ENCODE measurements at regions not wholly inside any gene's neighbourhood (a gene's known extent, or its start where the extent isn't known, plus 50 kb on each side); places are given as distances from the start of the nearest gene placed in this dataset.

GRCh38 chr11:91421641-91422040, 803.0 kb upstream of the FAT3 start:
- peak; percentile 38 for DNase-seq

DNA sequence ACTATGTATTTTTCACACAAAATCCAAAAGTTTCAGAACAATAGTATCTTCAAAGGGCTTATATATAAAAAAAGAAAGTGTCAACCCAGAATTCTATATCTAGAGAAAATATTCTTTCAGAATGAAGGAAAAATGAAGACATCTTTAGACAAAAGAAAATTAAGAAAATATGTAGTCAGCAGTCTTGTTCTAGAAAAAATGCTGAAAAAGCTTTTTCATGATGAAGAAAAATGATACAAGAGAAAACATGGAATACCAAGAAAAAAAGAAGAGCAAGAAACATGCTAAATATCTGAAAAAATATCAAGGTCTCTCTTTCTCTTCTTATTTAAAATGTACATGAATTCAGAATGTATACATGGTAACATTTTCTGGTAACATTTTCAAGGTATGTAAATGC, 816.8 kb upstream of the FAT3 start:
- DNase-seq: no peak

DNA sequence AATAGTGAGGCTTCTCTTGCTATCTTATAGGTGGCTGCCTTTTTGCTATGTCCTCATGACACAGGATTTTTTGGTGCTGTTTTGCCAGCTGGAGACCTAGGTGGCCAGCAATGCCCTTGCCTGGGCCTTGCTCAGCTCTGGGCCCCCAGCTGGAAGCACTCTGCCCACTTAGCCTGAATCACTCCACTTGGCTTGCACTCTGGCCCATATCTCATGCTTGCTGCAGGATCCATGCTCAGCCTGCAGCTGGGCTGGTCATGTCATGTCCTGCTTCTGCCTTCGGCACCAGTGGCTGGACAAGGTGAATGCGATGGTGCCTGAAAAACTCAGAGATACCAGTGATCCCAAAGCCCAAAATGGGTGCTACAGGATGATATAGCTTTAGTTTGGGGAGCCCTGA, 818.6 kb upstream of the FAT3 start:
- DNase-seq: no peak

- DNase-seq: no peak
These were observed 820.3 kb upstream of the FAT3 start for GRCh38 chr11:91404344-91404743.

DNA sequence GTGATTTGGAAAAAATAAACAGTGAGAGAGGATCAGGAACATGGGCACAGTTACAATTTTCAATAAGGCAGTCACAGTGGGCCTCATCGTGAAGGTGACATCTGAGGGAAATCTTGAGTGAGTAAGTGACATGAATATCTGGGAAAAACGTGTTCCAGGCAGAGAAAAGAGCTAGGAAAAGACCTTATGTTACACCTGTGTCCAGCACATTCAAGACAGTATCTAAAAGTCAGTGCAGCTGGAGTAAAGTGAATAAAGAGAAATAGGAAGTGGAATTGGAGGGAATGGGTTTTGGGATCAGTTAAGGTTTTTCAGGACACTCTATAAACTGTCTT, 827.5 kb upstream of the FAT3 start:
- DNase-seq: no peak

DNA sequence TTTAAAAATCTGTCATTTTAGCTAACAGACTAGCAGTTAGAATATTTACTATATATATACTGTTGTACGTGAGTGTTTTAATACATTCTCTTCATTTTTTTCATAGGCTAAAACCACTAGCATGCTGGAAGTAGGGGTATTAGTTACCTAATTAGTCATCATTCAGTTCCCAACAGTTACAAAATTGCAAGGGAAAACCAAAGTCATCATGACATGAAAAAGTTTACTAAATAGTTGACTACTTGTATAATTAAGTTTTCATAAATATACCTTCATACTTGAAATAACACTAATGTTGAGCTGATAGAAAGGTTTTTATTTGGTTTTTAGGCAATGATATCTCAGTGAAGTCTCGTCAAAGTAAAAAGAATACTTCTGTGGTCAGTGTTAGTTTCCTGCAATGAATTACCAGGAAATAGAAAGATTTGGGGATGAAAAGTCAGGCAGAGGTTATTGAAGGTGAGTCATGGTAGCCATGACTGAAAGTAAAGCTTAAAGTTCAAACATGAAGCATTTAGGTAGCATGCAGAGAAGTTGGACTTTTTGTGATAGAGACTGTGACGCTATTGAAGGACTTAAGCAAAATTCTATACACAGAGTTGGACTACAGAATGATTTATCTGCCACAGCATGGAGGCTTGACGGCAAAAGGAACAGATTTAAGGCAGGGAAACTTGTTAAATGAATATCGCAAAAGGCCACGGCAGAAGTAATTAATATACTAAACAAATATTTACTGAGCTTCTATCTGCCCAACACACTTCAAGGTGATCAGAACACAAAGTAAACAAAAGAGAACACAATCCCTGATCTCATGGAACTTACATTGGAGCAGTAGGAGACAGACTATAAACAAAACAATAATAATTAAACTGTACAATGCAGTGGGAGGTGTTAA, 828.1 kb upstream of the FAT3 start:
- DNase-seq: no peak

DNA sequence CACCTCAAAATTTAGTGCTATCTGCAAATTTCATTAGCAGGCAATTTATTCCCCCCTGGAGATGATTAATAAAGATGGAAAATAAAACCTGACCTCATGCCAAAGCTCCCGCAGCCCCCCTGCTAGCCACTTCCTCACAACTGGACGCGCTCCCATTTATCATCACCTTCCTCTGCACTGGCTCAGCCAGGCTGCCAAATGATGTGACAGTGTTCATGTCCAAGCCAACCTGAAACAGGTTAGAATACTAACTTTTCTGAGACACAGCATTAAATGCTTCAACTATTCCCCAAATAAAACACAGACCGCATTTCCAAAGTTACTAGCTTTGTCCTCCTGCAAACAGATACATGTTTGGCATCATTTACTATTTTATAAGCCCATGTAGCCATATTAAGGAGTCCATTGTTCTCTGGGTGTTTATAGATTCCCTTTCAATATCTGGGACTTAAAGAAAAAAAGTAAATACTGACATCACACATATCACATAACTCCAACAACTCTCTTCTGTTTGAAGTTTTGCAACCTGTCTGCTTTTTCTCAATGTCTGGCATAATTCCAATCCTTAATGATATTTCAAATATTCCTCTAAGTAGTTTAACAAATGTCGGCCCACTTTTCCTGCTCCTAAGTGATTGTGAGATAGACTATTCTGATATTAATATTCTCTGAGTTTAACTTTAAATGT, 829.7 kb upstream of the FAT3 start:
- peak; percentile 48 for DNase-seq

- no peak for DNase-seq
These were observed 830.4 kb upstream of the FAT3 start for GRCh38 chr11:91394073-91394726.

DNA sequence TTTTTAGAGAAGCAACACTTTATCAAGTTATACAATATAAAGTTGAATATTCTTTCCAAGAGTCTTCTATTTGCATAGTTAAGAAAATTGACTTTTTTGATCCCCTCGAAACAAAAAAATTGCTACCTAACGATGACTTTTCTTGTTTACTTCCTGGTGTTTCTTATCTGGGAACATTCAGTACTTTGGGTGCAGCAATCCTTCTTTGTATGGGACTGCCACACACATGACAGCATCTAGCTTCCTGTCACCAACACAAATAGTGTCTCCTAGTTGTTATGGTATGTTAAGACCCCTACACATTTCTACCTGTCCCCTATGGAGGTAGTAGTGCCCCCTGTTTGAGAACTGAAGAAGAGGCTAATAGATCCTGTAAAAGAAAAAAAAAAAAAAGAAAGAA, 841.7 kb upstream of the FAT3 start:
- DNase-seq: no peak

DNA sequence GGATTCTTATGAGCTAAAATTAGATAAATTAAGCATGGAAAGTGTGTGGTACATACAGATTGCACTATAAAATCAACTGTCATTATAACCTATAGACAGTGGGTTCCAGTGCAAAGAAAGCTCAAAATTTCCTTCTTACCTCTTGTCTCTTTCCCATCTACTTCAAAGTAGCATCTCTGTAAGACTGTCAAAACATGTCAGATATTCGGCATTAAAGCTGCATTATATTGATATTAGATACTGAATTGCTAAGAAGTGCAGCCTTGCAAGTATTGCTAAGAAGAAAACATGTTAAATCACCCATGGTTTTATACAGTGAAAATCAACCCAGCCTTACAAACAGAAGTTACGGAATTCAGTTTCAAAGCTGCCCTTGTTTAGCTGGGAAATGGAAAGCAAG, 849.8 kb upstream of the FAT3 start:
- no peak for DNase-seq

GRCh38 chr11:91373497-91373896, 851.1 kb upstream of the FAT3 start:
- no peak for DNase-seq

DNA sequence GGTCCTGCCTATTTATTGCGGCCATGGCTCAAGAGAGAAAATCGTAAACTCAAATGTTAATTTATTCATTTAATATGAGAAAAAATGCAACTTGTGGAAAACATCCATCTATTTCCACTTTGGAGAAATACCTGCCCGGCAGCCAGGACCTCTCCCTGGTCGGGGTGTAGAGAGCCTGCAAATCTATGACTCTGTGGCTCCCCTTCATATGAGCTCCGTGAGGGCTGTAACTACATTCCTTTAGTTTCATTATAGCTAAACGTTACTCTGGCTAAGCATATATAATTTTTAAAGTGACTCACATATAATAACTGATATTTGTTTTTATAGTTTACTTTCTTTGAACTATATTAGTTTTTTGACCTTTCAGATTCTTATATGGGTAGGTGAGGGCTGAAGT, 857.8 kb upstream of the FAT3 start:
- DNase-seq: no peak

GRCh38 chr11:91365986-91366585, 858.5 kb upstream of the FAT3 start:
- DNase-seq: peak; percentile 67

GRCh38 chr11:91350931-91351330, 873.7 kb upstream of the FAT3 start:
- DNase-seq: no peak

GRCh38 chr11:91326751-91327150, 897.9 kb upstream of the FAT3 start:
- DNase-seq: no peak

DNA sequence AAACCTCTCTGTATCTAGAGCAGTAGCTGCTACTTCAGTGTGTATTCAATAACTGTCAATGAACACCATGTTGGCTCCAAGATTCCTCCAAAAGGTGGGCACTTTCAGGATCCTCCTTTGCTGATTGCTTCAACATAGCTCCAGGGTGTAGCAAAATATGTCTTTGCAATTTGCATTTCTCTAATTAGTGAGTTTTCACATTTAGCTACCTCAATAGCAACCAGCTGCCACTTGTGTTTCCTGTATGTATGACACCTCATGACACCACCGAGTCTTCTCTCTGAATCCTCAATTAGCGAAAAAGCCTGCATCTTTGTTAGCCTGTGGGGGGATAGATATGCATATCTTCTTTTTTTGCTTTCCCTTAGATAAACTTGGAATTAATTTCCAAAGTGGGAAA, 898.3 kb upstream of the FAT3 start:
- no peak for DNase-seq

GRCh38 chr11:91314521-91314920, 910.1 kb upstream of the FAT3 start:
- no peak for DNase-seq

- DNase-seq: no peak
These were observed 912.1 kb upstream of the FAT3 start for GRCh38 chr11:91312541-91312940.

- DNase-seq: no peak
These were observed 914.5 kb upstream of the FAT3 start for GRCh38 chr11:91310085-91310484.

DNA sequence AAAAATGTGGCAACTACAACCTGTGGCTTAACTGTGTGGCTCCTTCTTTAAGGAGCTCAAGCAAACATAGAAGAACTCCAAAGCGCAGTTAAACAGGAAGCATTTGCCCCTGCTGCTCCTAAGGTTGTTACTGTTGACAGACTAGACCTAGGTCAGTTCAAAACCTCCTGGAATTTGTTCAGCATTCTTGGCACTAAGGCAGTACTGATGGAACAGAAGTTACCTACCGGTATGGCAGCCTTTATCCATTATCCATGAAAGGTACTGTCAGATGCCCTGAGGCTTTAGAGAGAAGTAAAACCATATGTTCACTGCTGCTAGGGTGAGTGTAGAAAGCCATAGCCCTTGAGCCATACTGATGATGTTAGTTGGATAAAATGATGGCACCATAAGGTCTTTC, 916.5 kb upstream of the FAT3 start:
- DNase-seq: no peak

DNA sequence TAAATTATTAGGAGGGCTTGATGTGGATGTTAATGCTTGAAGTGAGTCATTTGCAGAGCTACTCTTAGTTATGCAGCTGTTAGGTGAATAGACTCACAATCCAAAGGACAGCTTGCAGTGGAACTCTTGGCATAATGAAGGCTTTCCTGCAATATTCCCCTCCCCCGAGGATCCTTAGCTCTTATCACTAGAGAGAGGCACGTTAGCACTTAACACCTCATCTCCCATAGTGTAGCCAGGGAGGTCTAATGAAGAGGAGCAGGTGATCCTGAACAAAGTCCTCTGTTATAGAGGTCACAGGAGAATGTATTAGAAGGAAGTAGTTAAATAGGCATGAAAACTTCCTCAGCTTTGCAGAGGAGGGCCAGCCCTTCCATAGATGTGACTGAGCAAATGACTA, 919.2 kb upstream of the FAT3 start:
- no peak for DNase-seq

DNA sequence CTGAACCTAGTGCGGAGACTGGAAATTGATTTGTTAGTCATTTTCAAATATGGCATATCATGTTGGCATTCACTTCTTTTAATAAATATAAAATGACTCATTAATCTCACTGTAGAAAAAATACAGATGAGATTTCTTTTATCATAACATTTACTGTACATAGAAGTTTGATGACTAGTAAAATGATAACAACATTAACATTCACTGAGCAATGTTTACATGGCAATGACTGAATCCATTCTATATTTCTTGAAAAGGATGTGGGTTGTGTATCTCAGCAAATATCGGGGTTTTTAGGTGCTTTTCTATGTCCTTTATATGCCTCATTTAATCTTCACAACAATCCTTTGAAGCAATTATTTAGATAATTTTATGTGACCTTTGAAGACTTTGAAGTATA, 920.9 kb upstream of the FAT3 start:
- DNase-seq: no peak

DNA sequence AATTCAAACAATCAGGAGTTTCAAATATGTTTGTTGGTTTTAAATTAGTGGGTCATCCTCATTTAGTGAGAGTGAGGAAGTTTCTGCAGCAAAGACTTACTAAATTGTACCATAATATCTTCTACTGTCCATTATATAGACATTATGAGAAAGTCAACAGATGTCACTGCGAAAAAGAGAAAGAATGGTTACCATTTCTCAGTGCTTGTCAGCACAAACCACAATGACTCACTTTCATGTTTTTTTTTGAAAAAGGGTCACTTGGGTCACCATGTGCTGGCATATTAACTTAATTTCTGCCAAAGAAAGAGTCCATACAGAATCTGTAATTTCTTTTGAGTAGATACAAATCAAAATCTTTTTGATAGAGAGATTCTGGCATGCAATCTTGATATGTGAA, 924.6 kb upstream of the FAT3 start:
- DNase-seq: no peak

GRCh38 chr11:91296629-91297028, 928.0 kb upstream of the FAT3 start:
- no peak for DNase-seq
